Keratinocyte (primary cell): ENCODE measurements at regions not wholly inside any gene's neighbourhood (a gene's known extent, or its start where the extent isn't known, plus 50 kb on each side); places are given as distances from the start of the nearest gene placed in this dataset.
A peak's percentile ranks its signal among the peaks of the same experiment; 100 is the strongest.

ENCODE experiments used
- DNase-seq: peaks from one replicate; pipeline ENCODE4 v3.0.0-alpha.2; 2011; ENCODE audit warnings: low read depth, missing footprints, low spot score
- FAIRE-seq: peaks from 2 replicates; lab custom pipeline; 2011; peaks lifted over from hg19 to GRCh38; lab: Jason Lieb, UNC
- H2AFZ ChIP-seq: 2 replicates; pipeline ENCODE4 v1.6.0; 2012; ENCODE audit warnings: low read length, control low read depth, inconsistent platforms; ENCODE audit not compliant: control insufficient read depth
- H3K27ac ChIP-seq: 2 replicates; pipeline ENCODE4 v1.5.1; 2011; ENCODE audit warnings: low read length; ENCODE audit not compliant: control insufficient read depth, insufficient read depth
- H3K27me3 ChIP-seq: 3 replicates; pipeline ENCODE4 v1.6.0; 2011; ENCODE audit warnings: low read length; ENCODE audit not compliant: control insufficient read depth, insufficient read depth; ENCODE audit errors: extremely low read depth
- H3K36me3 ChIP-seq, 2 experiments: 2 replicates in 1 of 2; 3 replicates in 1 of 2; pipeline ENCODE4 v1.5.1; 2011; ENCODE audit warnings: low read length in 2 of 2, mild to moderate bottlenecking in 1 of 2; ENCODE audit not compliant: control insufficient read depth in 2 of 2, insufficient read depth in 2 of 2; ENCODE audit errors: extremely low read depth in 1 of 2
- H3K4me1 ChIP-seq: 3 replicates; pipeline ENCODE4 v1.5.1; 2011; ENCODE audit warnings: low read length; ENCODE audit not compliant: control insufficient read depth, insufficient read depth; ENCODE audit errors: extremely low read depth
- H3K4me2 ChIP-seq: 3 replicates; pipeline ENCODE4 v1.6.0; 2011; ENCODE audit warnings: low read depth, low read length; ENCODE audit not compliant: control insufficient read depth, insufficient read depth; ENCODE audit errors: extremely low read depth
- H3K4me3 ChIP-seq, 3 experiments: fragments of 200-600 bp in 1 of 3; sonication (generic) in 1 of 3; 2 replicates in 2 of 3; 3 replicates in 1 of 3; pipeline ENCODE4 v1.5.1; 2011 to 2016; ENCODE audit warnings: low read length in 3 of 3, mild to moderate bottlenecking in 3 of 3, control low read depth in 2 of 3, inconsistent platforms in 1 of 3, low read depth in 1 of 3, mixed read lengths in 1 of 3, mixed run types in 1 of 3, moderate library complexity in 1 of 3; ENCODE audit not compliant: control insufficient read depth in 2 of 3, insufficient read depth in 2 of 3; ENCODE audit errors: extremely low read depth in 1 of 3
- H3K79me2 ChIP-seq: 2 replicates; pipeline ENCODE4 v1.6.0; 2012; ENCODE audit warnings: low read length; ENCODE audit not compliant: control insufficient read depth, insufficient read depth
- H3K9ac ChIP-seq: 3 replicates; pipeline ENCODE4 v1.6.0; 2011; ENCODE audit warnings: low read length; ENCODE audit not compliant: control insufficient read depth, insufficient read depth; ENCODE audit errors: extremely low read depth
- H3K9me1 ChIP-seq: 3 replicates; pipeline ENCODE4 v1.6.0; 2011; ENCODE audit warnings: low read length; ENCODE audit not compliant: control insufficient read depth, insufficient read depth; ENCODE audit errors: extremely low read depth
- H3K9me3 ChIP-seq: 2 replicates; pipeline ENCODE4 v1.5.1; 2012; ENCODE audit warnings: low read depth, low read length; ENCODE audit not compliant: control insufficient read depth
- H4K20me1 ChIP-seq: 3 replicates; pipeline ENCODE4 v1.6.0; 2011; ENCODE audit warnings: low read length; ENCODE audit not compliant: control insufficient read depth, insufficient read depth; ENCODE audit errors: extremely low read depth
- EZH2 ChIP-seq: IDR thresholded peaks from one replicate; pipeline ENCODE4 v1.6.1; 2012; ENCODE audit warnings: inconsistent platforms, mild to moderate bottlenecking, low read length, moderate library complexity
- dilution Hi-C: fragments of 300-500 bp; cut with MboI; formaldehyde crosslinking; loops from one replicate; pipeline ENCODE4 v1.7.0; 2020; ENCODE audit warnings: low sequenced_read_pairs; ENCODE audit not compliant: extremely low pct_ligation_motif_present
- TF ChIP-seq, protein P1 (sequence below), 3 experiments: IDR thresholded peaks in 1 of 3; conservative IDR thresholded peaks in 1 of 3; optimal IDR thresholded peaks in 1 of 3; 2 replicates in 2 of 3; 3 replicates in 1 of 3; pipeline versions ENCODE3 to v1.5.1; 2011; ENCODE audit warnings: low read length in 3 of 3, mild to moderate bottlenecking in 3 of 3, moderate library complexity in 2 of 3, control low read depth in 1 of 3, inconsistent platforms in 1 of 3; ENCODE audit not compliant: insufficient read depth in 2 of 3; ENCODE audit errors: extremely low read depth in 1 of 3

DNA sequence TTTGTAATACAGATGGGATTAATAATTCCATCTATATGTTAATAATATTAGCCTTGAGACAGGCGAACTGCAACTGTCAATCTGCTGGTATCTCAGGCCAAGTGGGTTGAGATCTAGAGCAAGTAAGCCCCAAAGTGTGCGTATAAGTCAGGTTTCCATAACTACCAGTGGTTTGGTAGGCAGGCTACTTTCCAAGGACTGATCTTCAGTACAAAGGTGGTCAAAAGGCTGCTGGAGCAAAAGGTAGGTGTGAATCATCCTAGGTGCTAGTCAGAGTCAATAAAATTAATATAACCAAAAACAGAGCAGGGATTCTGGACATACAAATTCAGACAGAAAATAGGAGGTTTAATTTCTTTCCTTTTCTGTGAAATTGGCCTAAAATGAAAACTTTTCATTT, 328.0 kb downstream of the TGFB2 start:
- TF ChIP-seq EZH2: no peak
- TF ChIP-seq, protein P1, sequence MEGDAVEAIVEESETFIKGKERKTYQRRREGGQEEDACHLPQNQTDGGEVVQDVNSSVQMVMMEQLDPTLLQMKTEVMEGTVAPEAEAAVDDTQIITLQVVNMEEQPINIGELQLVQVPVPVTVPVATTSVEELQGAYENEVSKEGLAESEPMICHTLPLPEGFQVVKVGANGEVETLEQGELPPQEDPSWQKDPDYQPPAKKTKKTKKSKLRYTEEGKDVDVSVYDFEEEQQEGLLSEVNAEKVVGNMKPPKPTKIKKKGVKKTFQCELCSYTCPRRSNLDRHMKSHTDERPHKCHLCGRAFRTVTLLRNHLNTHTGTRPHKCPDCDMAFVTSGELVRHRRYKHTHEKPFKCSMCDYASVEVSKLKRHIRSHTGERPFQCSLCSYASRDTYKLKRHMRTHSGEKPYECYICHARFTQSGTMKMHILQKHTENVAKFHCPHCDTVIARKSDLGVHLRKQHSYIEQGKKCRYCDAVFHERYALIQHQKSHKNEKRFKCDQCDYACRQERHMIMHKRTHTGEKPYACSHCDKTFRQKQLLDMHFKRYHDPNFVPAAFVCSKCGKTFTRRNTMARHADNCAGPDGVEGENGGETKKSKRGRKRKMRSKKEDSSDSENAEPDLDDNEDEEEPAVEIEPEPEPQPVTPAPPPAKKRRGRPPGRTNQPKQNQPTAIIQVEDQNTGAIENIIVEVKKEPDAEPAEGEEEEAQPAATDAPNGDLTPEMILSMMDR (optimal IDR thresholded peaks at IDR 0.05 in 1 of 3, IDR thresholded peaks at IDR 0.05 in 1 of 3, conservative IDR thresholded peaks at IDR 0.05 in 1 of 3; ENCODE audit: extremely low read depth in 1 of 3, insufficient read depth in 2 of 3, low read length in 3 of 3): no peak
- no peak overlapping the region for H3K4me2 ChIP-seq
- peaks cover 13% of the 10 kb centered on the region for H3K4me1 ChIP-seq
- no peaks in the 10 kb centered on the region for H3K9me1 ChIP-seq
- no peaks in the 10 kb centered on the region for H3K9me3 ChIP-seq
- DNase-seq: no peak
- H4K20me1 ChIP-seq: no peaks in the 10 kb centered on the region
- dilution Hi-C loops: no loop called here
- H3K27ac ChIP-seq: no peak overlapping the region
- no peak overlapping the region for H2AFZ ChIP-seq
- H3K79me2 ChIP-seq: no peaks in the 10 kb centered on the region
- peak; percentile 20 for FAIRE-seq
- no peak overlapping the region for H3K9ac ChIP-seq
- no peaks in the 10 kb centered on the region for H3K36me3 ChIP-seq
- H3K4me3 ChIP-seq: no peak overlapping the region
- no peaks in the 10 kb centered on the region for H3K27me3 ChIP-seq

DNA sequence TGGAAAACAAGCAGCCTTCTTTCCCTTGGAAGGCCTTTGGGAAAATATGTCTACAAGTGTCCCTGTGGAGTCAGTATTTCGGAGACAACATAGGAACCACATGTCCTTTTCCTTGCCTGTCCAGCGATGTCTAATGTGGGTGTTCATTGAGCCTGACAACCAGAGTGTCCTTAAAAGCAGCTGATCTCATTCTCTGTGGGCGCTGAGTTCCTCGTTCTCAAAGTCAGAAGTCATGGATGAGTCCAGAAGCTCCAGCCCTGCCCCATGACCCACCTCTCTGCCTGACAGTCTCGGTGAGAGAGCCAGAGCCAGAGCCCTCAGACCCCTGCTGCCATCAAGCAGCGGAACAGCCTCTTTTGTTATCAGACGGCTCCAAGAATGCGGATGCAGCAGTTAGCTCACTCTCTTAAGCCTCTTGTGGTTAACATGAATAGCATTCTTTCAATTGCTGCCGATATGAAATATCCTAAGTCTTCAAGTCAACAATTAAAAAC, 329.2 kb downstream of the TGFB2 start:
- no peaks in the 10 kb centered on the region for H3K27me3 ChIP-seq
- TF ChIP-seq, protein P1 (optimal IDR thresholded peaks at IDR 0.05 in 1 of 3, IDR thresholded peaks at IDR 0.05 in 1 of 3, conservative IDR thresholded peaks at IDR 0.05 in 1 of 3; ENCODE audit: extremely low read depth in 1 of 3, insufficient read depth in 2 of 3, low read length in 3 of 3): no peak
- no peak for TF ChIP-seq EZH2
- no peaks in the 10 kb centered on the region for H4K20me1 ChIP-seq
- no peak for DNase-seq
- H3K36me3 ChIP-seq: no peaks in the 10 kb centered on the region
- dilution Hi-C loops: no loop called here
- no peak overlapping the region for H3K9ac ChIP-seq
- H3K79me2 ChIP-seq: no peaks in the 10 kb centered on the region
- H2AFZ ChIP-seq: peak overlapping the region; percentile 39
- no peak overlapping the region for H3K4me3 ChIP-seq
- H3K4me2 ChIP-seq: no peak overlapping the region
- H3K9me3 ChIP-seq: no peaks in the 10 kb centered on the region
- peaks cover 18% of the 10 kb centered on the region for H3K4me1 ChIP-seq
- no peaks in the 10 kb centered on the region for H3K9me1 ChIP-seq
- H3K27ac ChIP-seq: no peak overlapping the region
- no peak for FAIRE-seq
